NCI-H524 (cell line): ENCODE measurements at regions not wholly inside any gene's neighbourhood (a gene's known extent, or its start where the extent isn't known, plus 50 kb on each side); places are given as distances from the start of the nearest gene placed in this dataset.

Experiments
- DNase-seq, 2 experiments: peaks; one replicate each; lab custom pipeline; 2025; lab: John Stamatoyannopoulos, UW

DNA sequence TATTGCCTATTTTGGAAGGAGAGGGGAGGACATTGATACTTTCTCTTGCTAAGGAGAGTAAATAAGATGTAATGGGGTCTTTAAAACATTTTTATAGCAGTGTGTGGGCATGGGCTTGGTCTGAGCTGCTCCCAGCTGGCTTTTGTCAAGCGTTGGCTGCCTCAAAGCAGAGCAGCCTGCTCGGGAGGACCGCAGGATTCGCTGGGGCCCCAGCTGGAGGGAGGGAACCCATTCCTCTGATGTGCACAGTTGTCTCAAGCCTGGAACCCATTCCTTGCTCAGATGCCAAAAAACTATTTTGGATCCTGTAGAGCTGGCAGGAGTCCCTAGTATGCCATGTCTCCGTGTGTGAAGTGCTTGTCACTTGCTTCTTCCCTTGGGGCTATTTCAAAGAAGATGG, 59.4 kb upstream of the RMDN2 start:
- DNase-seq = no peak

DNA sequence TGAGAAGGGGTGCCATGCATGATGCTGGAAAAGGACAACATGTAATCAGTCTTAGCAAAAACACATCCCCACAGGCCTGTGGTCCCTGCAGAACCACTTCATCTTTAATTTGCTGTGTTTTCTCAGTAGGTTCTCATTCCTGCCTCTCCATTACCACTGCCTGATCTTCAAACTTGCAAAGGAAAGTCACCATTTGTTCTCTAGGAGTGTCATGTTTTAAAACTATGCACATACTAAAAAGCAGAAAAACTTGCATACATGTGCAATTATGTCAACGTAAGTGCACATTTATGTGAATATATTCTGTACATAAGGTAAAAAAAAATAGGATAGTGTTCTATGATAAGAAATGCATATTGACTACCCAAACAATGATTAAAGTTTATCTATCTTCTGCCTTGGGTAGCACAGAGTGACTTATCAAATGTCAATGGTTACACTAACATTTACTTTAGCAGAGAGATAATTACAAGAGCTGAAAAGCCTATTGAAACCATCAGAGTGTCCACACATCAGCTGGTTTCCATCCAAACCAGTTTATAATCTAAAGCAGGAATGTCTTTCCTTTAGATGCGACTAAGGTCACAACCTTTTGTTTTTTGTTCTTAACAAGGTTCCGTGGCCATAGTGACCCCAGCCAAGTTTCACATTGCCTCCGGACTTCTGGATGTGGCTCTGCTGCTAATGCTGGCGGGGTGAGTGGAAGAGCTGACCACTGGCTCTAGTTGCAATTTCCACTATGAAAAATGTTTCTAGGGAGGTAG, 58.7 kb upstream of the RMDN2 start:
- DNase-seq = no peak

DNA sequence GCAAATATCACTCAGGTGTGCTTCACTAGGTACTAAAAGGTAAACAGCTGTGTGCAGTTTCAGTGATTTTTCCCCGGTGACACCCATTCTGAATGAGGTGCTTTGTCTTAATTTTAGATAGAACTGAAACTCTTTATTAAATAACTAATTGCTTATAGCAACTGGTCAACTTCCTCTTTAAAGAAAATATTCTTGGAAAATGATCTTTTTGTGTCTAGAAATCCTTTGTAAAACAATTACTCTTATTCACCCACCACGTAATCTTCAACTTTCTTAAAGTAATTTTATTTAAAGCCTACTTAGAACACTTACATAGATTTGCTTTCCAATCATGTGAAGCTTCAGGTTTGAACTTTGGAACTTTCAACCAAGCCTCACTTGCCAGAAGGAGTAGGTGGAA, 57.9 kb upstream of the RMDN2 start:
- no peak for DNase-seq

DNA sequence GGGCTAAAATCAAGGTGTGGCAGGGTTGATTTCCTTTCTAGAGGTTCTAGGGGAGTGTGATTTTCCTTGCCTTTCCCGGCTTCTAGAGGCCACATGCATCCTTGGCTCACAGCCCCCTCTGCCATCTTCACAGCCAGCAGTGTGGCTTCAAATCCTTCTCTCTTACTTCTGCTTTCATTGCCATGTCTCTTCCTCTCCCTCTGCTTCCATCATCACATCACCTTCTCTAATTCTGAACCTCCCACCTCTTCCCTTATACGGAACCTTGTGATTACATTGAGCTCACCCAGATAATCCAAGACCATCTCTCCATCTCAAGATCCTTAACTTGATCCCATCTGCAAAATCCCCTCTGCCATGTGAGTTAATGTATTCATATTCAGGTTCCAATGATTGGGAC, 56.2 kb upstream of the RMDN2 start:
- no peak for DNase-seq

DNA sequence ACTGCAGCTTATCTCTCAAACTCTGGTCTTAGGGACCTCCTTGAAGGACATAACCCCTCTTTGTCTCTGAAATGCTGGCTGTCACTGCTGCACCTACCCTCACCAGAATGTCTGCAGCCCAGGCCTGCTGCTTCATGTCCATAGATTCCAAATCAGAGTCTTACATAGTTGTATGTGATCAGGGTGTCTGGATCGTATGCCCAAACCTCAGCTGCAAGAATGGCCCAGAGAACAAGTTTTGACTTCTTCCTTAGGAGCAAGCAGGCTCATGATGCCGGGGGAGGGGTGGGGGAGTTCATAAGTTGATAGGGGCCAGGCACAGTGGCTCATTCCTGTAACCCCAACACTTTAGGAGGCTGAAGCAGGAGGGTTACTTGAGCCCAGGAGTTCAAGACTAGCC, 55.8 kb upstream of the RMDN2 start:
- no peak for DNase-seq

DNA sequence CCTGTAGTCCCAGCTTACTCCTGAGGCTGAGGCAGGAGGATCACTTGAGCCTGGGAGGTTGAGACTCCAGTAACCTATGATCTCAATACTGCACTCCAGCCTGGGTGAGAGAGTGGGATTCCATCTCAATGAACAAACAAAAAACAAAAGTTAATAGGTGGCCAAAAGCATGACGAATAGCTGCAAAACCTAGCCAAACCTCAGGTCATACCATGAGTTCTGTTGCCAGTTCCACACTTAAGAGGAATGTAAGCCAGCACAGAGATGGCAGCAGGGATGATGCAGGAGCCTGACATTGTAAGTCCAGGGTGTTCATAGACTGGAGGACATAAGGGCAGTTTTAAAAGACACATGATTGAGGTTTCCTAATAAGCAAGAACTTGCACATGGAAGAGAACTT, 55.3 kb upstream of the RMDN2 start:
- DNase-seq = no peak

DNA sequence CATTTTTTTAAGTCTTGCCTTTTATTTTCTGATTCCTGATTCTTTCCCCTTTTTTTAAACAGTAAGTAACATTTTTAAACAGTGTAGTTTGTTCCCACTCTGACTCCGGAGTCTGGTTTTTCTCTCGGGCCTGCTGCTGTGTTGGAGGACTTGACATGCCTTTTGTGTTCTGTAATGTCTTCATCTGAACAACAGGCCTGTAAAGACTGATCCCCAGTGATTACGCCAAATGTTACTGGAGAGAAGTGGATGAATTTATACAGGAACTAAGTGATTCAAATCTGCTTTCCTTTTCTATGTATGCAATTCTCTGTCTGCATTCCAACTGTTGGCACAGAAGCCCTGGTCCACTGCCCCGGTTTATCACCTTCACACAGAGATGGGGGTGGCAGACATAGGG, 54.3 kb upstream of the RMDN2 start:
- DNase-seq = no peak

DNA sequence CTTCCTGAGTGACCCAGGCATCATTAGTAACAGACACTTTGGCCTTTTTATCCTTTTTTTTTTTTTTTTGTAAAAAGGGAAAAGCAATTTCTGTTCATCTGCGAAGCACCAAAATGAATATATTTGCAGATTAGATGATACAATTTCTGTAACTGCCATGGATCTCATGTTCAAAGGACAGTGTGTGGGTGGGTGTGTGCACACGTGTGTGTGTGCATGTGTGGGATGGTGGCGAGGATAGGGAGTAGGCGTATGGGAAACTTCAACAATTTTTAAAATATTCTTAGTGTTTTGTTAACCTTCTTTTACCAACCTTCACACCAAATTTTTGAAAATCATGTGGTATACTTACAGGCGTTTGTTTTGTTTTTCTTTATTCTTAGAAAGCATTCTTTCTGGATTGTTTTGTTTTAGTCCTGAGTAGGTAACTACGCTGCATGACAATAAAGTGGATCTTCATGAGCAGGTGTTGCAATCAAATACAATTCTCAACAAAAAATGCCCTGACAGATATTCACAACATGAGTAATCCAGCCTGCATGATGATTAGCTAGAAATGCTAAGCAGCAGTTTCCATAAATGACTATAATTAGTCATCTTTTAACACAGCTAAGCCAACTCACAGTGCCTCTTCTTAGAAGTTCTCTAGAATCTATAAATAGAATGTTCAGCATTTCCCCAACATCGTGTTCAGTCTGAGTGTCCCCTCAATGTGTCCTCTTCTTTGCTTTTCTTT, 53.5 kb upstream of the RMDN2 start:
- DNase-seq = no peak

DNA sequence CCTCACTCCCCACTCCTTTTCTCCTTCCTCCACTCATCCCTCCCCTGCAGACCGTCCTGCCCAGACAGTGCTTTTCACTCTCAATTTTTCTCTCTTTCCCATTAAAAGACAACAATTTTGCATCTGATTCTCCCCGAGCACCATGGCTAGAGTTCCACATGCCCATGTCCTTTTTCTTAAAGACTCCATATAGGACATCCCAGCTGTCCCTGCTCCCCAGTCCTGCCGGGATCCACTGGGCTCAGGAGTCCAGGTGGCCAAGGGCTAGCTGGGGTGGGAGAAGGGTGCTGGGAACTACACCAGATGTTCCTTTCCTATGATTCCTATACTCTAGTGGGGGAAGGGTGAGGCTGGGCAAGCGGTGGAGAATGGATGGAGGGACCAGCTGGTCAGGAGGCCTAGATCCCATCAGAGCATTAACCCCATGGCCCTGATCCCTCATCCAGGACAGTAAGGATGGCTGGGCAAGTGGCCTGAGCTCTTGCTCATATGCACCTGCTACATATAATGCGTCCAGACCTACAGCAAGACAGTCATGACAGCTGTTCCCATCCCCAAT, 52.8 kb upstream of the RMDN2 start:
- peak; percentile 47 to 77 for DNase-seq

DNA sequence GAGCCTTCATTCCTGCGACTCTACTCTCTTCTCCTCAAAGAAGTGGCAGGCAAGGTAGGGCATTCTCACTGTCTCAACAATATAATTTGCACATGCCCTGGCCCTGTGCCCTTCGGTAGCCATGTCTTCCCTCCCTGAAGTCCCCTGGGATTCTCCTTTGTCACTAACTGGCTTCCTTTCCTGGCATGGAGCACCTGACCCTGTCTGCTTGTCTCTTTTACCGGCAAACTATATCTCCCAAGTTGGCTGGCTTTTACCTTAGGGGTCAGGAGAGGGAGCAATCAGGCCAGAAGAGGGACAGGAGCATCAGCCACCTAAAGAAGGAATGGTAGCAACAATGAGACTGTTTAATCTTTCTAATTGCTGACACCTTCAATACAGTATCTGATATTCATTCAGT, 51.9 kb upstream of the RMDN2 start:
- peak in 1 of 2 experiments; percentile 55 for DNase-seq

DNA sequence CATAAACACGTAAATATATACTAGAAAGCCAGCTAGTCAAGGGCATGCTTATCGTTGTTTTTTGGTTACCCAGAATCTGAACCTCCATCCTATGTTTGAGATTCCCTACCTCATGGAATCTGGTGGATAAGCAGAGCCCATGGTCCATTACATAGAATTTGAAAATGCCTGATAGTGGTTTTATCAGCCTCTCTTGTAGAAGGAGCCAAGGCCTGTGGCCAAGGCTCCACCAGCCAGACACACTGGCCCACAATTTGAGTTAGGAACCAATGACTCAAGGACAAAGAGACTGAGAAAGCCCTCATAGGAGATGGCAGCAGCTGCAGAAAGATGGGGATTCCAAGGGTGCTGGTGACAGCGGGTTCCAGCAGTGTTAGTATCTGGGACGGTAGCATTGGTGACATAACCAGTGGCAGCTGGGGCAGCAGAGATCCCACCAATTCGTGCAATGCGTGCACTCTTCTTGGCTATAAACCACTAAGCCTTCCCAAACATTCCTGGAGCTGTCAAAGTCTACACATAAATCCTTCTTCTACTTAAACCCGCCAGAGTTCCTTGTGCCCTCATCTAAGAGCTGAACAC, 51.2 kb upstream of the RMDN2 start:
- DNase-seq = no peak

DNA sequence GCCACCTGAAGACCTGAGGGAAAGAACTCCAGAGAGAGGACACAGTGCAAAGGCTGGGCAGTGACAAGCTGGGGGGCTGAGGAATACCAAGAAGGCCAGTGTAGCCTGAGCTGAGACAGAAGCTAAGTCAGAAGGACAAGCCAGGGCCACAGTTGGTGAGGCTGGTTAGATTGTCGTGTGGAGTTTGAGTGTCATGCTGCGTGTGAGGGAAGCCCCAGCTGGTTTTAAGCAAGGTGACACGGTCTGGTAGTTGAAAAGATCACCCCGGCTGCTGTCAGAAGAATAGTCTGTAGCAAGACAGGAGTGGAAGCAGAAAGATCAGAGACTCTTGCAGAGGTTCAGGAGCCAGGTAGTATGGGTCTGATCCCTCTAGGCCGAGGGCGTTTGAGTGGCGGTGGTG, 50.6 kb upstream of the RMDN2 start:
- no peak for DNase-seq
